GM19467 (cell line): ENCODE measurements at regions not wholly inside any gene's neighbourhood (a gene's known extent, or its start where the extent isn't known, plus 50 kb on each side); places are given as distances from the start of the nearest gene placed in this dataset.
"Not testable (repeated sequence)": the region's sequence is repeated elsewhere in the genome, so short reads cannot be mapped to it uniquely, and the experiment has no call there.

ENCODE experiments used
- ATAC-seq: cut with Tn5 transposase; IDR thresholded peaks from one replicate; pipeline ENCODE4 v1.9.1; 2021; ENCODE audit warnings: mild to moderate bottlenecking, moderate library complexity; ENCODE audit not compliant: unreplicated experiment

DNA sequence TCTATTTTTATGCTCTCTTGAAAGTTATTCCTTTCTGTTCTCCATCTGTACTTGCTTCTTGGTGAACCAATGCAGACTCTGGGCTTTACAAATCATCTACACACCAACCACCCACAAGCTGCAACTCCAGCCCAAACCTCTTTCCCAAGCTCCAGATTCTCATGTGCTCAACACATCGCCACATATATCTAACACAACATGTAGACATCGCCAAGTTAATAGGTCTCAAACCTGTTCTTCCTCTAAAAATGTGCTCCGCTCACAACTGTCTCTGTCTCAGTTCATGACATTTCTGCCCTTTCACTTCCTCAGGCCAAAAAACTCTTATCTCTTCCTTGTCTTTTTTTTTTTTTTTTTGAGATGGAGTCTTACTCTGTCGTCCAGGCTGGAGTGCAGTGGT, 95.7 kb upstream of the EEPD1 start:
- no peak for ATAC-seq

DNA sequence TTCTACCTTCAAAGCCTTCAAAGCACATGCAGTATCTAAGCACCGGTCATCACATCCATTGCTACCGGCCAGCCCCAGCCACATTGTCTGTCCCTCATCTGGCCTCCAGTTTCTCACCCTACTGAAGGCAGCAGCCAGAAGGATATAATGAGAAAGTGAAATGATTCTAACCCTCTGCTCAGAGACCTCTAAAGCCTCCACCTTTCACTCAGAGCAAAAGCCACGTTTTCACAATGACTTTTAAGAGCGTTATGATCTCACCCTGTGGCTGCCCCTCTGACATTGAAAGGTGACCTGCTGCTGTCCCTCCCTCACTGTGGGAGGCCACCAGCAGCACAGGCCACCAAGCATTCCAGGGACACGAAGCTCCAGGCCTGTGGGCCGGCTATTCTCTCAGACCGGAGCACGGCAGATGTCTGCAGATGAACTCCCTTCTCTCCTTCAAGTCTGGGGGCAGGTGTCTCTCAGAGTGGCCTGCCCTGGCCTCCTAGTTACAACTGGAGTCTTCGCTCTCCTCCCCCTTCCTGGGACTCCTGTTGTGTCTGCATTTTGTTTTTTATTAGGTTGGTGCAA, 94.9 kb upstream of the EEPD1 start:
- ATAC-seq, result no peak

DNA sequence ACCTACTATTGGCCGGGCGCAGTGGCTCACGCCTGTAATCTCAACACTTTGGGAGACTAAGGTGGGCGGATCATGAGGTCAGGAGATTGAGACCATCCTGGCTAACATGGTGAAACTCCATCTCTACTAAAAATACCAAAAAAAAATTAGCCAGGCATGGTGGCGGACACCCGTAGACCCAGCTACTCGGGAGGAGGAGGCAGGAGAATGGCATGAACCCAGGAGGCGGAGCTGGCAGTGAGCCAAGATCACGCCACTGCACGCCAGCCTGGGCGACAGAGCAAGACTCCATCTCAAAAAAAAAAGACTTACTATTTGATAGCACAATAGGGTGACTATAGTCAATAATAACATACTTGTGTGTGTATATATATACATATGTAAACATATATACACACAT, 92.7 kb upstream of the EEPD1 start:
- not testable (repeated sequence) for ATAC-seq

DNA sequence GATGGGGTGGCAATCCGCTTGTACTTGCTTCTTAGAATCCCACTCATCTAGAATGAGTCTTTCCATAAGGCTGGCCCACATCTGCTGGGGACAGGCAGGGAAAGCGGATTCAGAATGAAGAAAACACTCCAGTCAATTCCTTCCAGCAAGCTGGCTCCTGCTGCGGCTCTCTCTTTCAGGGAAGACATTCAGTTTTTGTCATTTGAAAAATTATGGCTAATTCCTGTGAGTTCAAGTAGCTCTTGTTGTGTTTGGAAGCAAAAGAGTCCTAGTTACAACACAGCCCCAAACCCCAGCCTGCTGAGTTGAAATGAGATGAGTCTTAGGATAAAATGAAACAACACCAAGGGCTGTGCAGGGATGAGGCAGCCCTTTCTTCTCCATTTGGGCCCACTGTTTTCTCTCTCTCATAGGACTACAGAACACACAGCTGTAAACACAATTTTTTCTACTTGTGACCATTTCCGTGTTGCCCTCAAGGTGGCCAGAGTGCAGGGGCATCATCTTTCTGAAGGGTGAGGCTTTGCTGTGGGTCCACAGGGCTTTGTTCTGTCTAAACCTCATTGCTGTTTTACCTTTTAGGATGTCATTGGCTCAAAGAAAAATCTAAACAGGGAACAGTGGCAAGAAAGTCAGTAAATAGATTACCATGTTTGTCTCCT, 90.8 kb upstream of the EEPD1 start:
- ATAC-seq, result no peak

DNA sequence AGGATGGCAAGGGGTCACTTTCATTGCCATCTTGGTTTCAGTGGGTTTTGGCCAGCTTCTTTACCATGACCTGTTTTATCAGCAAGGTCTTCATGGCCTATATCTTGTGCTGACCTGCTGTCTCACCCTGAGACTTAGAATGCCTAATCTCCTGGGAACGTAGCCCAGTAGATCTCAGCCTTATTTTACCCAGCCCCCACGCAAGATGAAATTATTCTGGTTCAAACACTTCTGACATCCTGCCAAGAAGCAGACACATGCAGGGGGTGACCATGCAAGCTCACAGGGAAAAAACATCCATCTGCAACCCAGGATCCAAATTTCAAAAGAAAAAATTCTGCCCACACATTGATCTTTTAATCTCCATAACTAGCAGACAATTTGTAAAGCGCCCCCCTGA, 88.4 kb upstream of the EEPD1 start:
- ATAC-seq, result no peak

DNA sequence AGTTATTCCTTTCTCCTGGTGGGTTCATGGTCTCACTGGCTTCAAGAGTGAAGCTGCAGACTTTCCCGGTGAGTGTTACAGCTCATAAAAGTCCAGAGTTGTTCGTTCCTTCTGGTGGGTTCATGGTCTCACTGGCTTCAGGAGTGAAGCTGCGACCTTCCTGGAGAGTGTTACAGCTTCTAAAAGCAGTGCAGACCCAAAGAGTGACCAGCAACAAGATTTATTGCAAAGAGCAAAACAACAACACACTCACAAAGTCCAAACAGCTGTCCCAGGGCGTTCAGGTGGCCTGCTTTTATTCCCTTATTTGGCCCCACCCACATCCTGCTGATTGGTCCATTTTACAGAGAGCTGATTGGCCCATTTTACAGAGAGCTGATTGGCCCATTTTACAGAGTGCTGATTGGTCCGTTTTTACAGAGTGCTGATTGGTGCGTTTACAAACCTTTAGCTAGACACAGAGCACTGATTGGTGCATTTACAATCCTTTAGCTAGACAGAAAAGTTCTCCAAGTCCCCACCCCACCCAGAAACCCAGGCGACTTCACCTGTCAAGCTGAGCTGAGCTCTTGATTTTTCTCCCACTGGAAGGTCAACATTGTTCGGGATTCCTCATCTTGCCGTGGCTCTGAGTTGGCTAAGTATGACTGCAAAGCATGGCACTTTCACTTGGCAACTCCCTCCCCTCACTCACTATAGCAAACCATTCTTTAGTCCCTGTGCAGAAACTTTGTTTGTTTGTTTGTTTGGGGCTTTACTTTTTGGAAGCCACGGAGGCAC, 87.3 kb upstream of the EEPD1 start:
- ATAC-seq, result not testable (repeated sequence)

DNA sequence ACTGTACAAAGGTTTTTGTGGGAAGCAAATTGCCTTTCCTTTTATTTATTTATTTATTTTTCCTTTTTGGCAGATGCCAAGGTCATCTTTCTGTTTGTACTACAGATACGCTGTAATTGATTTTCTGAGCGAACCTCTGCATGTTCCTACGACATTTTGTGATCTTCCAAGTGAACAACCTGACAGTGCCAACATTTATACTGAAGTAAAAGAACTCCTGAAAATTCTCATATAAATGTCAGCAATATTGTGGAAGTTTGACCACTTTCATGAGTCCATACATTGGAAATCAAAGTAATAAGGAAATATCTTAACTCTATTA, 86.8 kb upstream of the EEPD1 start:
- ATAC-seq, result no peak

DNA sequence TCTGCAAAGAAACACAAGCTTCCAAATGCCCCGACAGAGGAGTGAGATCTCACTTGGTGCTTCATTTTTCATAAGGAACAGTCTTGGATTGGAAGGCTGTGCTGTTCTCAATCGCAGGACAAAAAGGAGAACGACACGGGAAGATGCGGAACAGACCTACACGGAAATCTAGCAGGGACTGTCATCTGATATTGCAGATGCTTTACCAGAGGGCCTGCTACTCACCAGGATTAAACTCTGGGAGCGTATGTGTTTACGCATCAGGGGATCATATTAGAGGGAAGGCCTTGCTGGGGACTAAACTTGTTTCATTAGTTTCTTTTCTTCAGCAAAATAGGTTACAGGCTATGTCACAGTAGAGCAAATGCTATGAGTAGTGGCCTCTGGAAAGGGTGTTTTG, 82.8 kb upstream of the EEPD1 start:
- ATAC-seq, result no peak

DNA sequence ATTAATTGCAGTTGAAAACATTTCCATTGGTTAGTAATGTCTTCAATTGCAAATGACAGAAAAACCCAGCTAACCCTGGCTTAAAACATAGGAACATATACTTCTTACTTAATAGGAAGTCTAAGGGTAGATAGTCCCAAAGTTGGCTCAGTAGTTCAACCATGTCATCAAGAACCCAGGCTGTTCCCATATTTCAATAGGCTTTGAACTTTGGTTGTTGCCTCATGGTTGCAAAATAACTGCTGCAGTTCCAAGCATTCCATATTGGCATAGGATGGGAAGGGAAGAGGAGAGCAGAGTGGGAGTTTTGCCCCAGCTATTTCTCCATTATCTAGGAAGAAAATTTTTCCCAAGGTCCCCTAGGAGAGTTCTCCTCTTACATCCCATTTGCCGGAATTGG, 81.4 kb upstream of the EEPD1 start:
- no peak for ATAC-seq

DNA sequence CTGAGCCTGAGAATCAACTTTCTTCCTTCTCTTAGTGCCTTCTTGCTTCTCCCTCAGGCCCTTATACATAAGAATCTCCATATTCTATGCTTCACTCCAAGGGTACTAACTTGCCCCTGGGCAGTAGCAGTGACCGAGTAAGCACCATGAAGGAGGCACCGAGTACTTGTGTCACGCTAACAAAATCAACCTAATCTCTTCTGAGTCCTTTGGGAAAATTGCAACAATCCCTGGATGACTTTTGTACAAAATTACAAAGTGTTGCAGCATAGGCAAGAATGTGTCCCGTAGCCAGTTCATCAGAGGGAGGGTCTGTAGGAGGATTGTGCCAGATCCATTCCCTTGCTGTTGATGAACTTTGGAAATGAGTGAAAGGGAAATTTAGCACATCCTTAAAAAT, 80.4 kb upstream of the EEPD1 start:
- ATAC-seq, result no peak

DNA sequence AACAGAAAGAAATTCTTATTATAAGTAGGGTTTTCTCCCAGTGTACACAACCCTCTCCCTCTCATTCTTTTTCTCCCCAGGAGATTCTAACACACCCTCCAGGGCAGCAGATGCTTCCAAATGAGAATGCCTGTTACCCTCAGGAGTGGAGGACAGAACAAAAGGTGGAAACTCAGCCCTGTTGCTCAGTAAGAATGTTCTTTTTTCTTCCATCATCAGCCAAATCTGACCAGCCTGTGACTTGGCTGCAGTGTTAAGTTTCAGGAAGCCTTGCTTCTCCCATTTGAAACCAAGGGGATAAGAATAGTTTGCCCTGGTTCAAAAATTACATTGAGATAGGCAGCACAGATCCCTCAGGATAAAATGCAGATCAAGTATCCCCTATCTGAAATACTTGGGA, 77.5 kb upstream of the EEPD1 start:
- ATAC-seq, result no peak

DNA sequence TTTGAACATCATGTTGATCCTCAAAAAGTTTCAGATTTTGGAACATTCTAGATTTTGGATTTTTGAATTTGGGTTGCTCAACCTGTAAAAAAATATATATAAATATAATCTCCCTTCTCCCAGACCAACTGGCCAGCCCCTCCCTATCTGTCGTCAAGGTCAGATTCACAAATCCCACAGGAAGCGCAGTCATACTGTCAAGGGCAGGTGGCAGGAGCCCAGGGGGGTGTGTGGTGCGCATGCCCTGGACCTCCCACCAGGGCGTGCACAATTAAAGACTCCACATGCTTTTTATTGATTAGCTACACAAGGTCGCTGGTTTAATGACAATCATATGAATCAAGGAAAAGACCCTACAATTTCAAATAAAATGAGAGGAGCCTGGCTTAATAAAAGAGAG, 77.0 kb upstream of the EEPD1 start:
- no peak for ATAC-seq

DNA sequence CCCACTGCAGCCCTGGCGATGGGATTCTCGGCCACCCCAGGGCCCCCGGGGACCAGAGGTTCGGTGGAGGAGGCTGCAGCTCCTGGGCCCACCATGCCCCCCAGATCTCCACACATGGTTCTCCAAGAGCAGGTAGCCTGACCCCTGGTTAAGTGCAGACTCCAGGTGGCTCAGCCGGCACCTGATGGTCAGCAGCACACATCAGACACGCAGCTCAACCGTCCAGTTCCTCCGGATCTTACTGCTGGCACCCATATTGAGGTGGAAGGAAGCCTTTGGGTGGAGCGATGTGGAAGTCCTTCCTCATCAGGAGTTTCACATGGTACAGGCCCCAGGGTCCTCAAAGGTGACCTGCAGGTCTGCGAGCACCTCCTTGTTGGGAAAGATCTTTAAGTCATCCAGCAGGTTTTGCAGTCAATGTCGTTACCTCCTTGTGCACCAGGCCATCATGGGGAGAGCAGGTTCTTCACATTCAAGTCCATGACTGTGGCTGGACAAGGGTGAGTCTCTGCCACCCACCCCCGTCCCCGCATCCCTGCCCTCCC, 74.2 kb upstream of the EEPD1 start:
- ATAC-seq, result no peak

DNA sequence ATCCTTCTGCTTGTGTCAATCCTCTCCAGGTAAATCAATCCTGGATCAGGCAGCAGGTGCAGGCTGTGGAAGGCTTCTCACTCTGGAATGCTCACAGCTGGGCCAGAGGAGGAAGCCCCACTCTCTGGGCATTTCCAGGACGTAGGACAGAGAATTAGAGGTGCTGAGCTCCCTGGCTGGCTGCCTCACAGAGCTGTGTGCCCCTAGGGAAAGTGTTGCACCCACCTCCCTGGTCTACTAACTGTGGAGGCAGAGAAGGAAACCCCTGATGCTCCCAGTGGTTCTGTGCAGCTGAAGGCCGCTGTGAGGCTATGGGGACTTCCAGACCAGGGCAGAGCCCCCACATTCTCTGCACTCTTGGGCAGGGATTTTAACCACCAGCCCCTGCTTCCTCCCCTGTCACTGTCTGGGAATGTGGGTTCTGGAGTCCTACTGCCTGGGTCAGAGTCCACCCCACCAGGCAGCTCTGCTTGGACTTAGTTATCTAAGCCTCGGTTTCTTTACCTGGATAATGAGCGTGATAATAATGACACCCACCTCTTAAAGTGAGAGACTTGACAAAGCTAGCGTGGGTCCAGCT, 73.5 kb upstream of the EEPD1 start:
- no peak for ATAC-seq

DNA sequence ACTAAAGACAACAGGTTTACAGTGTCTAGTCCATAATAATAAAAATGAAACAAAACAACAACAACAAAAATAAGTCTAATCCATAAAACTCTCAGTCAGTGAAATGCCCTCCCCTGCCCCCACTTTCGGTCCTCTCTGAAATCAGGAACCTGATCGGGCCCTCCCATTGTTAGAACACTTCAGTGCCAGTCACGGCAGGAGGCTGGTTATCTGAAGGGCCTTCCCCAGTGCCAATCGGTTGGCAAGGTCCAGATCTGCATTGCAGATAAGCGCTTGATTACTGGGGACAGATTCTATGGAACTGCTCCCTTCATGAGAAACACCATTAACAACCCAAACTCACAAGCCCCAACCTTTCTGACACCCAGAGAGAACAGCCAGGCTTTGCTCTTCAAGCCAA, 72.2 kb upstream of the EEPD1 start:
- no peak for ATAC-seq

DNA sequence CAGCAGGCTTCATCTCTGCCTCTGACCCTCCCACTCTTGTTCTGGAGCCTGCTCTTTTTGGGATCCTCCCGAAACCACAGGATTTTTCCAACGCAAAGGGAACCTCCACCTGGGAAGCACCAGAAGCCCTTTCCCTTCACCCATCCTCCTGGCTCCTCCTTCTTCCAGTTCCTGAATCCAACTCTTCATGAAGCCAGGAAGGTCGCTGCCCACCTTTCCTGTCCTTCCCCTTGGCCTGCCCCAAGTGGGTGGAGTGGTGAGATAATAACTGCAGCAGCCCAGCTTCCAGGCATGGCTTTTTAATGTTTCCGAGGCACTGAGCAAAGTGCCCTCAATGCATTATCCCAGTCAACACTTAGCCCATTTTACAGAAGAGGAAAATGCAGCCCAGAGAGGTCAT, 70.8 kb upstream of the EEPD1 start:
- ATAC-seq, result no peak

DNA sequence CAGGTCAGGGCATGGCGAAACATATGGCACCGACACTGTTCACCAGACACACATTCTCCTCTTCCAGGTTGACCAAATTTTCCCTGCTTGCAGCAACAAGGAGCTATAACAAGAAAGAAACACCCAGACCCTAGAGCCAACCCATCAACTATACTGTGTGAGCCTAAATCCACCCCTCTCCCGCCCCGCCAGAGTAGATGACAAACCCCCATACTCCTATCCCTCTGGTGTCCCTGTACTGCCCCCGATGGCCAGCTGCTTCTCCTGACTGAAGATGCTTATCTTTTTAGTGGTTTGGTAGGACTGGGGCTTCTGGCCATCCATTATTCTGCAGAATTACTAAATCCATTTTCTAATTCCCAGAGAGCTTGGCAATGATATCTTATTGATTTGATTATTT, 70.1 kb upstream of the EEPD1 start:
- no peak for ATAC-seq

DNA sequence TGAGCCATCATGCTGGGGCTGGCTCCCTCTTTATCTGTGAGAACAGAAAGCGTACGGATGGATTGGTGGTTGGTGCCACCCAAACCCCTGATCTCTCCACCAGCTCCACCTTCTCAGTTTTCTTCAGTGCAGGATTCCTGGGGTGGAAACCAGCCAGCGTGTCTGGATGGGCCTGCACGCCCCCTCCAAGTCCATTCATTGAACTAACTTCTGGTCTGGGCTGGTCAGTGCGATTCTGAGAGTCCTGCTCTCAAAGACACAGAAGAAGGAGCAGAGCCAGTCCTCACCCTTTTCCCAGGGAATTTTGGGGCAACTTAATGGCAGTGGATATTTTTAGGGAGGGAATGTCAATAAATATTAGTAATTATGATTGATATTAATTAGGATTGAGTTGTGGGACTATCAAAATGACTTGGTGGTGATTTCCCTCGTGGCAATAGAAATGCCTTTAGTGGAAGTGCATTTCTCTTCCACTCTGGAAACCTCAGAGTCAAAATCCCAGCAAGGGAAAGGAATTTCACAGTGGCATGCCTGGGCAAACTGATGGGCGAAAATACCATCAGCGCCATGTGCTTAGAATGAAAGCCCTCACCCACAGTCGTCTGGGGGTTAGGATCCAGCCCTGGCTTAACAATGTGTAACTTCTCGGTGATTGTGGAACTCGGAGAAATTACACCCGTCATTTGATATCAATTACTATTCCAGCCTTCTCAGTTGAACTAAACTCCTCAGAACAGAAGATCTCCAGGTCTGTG, 69.3 kb upstream of the EEPD1 start:
- ATAC-seq, result no peak

DNA sequence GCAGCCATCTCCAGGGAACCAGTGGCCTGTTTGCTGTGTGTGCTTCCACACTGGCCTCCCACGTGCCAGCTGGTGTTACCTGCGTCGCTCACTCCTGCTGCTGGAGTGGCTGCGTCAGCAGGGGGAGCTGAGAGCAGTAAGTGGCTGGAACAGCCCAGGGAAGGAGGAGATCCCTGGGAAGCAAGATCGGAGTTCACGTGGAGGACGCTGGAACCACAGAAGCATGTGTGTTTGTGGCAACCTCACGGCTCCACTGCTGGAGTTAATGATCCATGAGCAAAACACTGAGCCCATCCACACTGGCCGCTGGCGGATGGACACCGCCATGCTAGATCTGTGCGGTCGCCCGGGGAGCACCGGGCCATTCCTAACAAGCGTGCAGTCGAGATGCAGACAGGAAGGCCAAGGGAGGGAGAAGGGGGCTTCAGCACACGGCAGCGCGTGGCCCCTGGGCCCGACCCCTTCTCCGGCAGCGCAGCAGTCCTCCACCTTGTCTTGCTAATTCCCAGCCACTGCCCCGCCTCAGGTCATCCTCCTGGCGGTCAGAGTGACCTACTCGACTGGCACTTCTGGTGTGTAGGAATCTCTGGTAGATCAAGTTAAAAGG, 68.5 kb upstream of the EEPD1 start:
- no peak for ATAC-seq

DNA sequence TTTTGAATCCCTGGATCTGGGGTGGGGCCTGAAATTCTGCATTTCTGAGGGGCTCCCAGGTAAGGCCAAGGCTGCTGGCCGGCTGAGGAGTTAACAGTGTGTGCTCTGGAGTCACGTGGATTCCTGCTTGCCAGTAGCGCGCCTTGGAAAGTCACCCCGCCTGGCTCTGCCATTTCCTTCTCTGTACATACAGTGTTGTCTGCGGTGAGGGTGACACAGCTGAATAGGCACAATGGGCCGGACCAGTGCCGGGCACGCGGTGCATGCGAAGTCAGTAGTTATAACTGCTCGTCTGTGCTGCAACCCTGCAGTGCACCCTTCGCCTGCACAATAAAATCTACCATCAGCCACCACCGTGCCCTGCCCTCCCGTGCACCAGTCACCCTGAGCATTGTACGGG, 68.0 kb upstream of the EEPD1 start:
- ATAC-seq, result no peak

DNA sequence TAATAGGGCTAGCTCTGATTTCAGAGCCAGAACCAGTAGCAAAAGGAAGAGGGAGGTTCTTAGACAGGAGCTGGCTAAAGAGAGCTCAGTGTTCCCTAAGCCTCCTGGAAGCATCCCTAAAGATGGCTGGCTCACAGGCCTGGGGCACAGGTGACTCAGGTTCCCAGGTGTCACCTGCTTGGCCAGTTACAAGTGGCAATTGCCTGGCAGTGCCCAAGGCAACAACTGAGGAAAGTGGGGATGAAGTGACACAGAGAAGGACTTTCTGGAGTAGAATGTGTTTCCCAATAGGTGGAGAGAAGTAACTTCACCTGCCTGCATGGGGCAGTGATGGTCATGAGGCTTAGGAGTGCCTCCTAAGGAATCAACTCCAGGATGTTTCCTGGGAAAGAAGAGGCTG, 66.5 kb upstream of the EEPD1 start:
- ATAC-seq, result no peak
